ENCODE measurements at regions not wholly inside any gene's neighbourhood (a gene's known extent, or its start where the extent isn't known, plus 50 kb on each side); places are given as distances from the start of the nearest gene placed in this dataset.
A peak's percentile ranks its signal among the peaks of the same experiment; 100 is the strongest.

DNA sequence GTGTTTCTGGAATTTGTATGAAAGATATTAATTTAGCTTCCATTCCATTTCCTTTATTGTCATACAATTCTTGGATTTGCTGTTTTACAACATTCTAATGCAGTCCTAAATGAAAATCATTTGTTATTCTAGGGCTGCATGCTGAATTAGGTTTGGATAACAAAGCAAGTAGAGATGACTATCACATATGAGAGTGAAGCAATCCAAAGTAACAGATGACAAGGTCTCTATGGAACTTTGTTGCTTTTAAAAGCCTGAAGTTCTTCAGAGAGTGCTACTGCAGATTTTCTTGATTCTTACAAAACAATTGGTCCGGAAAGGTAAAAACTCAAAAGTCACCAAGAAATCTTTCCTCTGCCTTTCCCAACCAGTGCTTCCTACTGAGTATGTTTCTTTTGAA lies 56.9 kb upstream of the VCAN start:
- H3K27ac Mint-ChIP-seq = no peak overlapping the region
- no peak overlapping the region for H3K4me3 Mint-ChIP-seq
- H3K4me1 Mint-ChIP-seq = no peaks in the 10 kb centered on the region
- peaks cover 4% of the 10 kb centered on the region for H3K36me3 Mint-ChIP-seq (ENCODE audit: low read depth)
- peaks cover 19% of the 10 kb centered on the region for H3K9me3 Mint-ChIP-seq
- TF ChIP-seq, protein P1, sequence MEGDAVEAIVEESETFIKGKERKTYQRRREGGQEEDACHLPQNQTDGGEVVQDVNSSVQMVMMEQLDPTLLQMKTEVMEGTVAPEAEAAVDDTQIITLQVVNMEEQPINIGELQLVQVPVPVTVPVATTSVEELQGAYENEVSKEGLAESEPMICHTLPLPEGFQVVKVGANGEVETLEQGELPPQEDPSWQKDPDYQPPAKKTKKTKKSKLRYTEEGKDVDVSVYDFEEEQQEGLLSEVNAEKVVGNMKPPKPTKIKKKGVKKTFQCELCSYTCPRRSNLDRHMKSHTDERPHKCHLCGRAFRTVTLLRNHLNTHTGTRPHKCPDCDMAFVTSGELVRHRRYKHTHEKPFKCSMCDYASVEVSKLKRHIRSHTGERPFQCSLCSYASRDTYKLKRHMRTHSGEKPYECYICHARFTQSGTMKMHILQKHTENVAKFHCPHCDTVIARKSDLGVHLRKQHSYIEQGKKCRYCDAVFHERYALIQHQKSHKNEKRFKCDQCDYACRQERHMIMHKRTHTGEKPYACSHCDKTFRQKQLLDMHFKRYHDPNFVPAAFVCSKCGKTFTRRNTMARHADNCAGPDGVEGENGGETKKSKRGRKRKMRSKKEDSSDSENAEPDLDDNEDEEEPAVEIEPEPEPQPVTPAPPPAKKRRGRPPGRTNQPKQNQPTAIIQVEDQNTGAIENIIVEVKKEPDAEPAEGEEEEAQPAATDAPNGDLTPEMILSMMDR (IDR thresholded peaks at IDR 0.05; ENCODE audit: unreplicated experiment in 3 of 3) = no peak
- no peaks in the 10 kb centered on the region for H3K27me3 Mint-ChIP-seq (ENCODE audit: low read depth)

DNA sequence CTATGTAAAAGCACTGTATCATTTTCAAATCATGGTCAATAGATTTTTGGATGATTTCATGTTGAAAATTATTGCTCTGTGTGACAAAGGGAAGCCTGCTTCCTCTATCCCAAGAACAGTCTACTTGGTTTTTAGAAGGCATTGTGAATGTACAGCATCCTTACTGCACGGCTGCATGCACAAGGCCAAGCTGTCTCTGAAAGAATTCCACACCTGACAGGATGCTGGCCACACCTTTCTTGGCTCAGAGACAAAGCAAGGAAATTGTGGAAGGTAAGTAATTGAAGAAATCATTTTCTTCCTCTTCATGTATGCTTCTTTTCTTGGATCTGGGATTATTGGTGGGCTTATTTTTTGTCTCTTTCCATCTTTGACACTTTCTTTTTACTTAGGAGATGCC lies 53.7 kb upstream of the VCAN start:
- Mint-ChIP-seq H3K4me1 (no peaks in the 10 kb centered on the region), H3K27ac (no peak overlapping the region), H3K4me3 (no peak overlapping the region), H3K36me3 (ENCODE audit: low read depth) (peaks cover 3% of the 10 kb centered on the region), H3K9me3 (peaks cover 15% of the 10 kb centered on the region), H3K27me3 (ENCODE audit: low read depth) (no peaks in the 10 kb centered on the region)
- TF ChIP-seq, protein P1 (IDR thresholded peaks at IDR 0.05; ENCODE audit: unreplicated experiment in 3 of 3) = no peak

DNA sequence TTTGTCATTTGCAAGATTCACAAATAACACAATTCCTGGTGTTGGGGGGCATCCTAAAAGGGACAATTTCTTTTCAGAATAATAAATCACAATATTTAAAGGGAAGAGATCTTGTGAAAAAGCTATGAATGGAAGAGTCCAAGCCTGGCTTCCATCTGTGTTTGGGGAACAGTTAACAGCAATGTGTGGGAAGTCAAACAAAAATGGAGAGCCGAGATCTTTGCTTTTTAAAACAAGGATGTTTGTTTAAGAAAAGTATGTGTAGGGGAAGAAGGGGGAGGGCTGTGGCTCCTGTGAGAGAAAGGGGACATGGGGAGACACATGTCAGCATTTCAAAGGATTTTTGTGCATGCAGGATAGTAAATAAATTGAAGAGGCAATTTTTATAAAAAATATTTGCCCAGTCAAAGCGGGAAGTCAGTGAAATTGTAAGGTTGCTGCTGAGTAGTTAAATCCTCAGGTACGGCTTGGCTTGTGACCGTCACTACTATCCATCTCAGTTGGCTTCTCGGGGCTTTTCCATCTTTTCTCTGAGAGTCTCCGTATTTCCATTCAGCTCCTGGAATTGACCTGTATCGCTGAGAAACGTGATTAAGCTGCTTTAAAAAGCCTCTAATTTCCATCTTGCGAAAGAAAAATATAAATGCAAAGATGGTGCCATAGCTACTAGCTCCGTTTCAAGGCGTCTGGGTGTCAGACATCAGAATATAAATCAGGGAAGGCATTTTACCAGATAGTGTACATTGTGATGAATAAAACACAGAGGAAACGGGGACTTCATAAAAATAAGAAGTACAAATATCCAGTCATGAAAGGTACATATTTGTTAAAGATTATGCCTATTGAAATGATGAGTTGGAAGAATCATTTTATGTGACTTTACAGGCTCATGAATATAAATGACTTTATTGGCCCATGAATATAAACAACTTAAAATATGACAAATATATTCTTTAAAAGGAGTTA lies 52.9 kb upstream of the VCAN start:
- H3K36me3 Mint-ChIP-seq (ENCODE audit: low read depth) = peaks cover 3% of the 10 kb centered on the region
- H3K4me1 Mint-ChIP-seq = no peaks in the 10 kb centered on the region
- H3K27me3 Mint-ChIP-seq (ENCODE audit: low read depth) = no peaks in the 10 kb centered on the region
- peak overlapping the region in 1 of 3 experiments; percentile 12 for H3K4me3 Mint-ChIP-seq
- H3K27ac Mint-ChIP-seq = peak overlapping the region in 1 of 3 experiments; percentile 7
- TF ChIP-seq, protein P1 (IDR thresholded peaks at IDR 0.05; ENCODE audit: unreplicated experiment in 3 of 3) = no peak
- H3K9me3 Mint-ChIP-seq = peaks cover 15% of the 10 kb centered on the region

Measured in nephron (organoid).